Astrocyte of the spinal cord (primary cell): ENCODE measurements at regions not wholly inside any gene's neighbourhood (a gene's known extent, or its start where the extent isn't known, plus 50 kb on each side); places are given as distances from the start of the nearest gene placed in this dataset.
A peak's percentile ranks its signal among the peaks of the same experiment; 100 is the strongest.

Experiments used
- DNase-seq: peaks from one replicate; pipeline ENCODE4 v3.0.0; 2011; ENCODE audit warnings: low read depth, low spot score
- H3K4me3 ChIP-seq: 2 replicates; pipeline ENCODE4 v1.5.1; 2011; ENCODE audit warnings: low read depth, mild to moderate bottlenecking, low read length, moderate library complexity
- CTCF ChIP-seq: IDR thresholded peaks from 2 replicates; pipeline ENCODE4 v1.5.1; 2012; ENCODE audit warnings: low read depth, mild to moderate bottlenecking, low read length, inconsistent platforms
- in situ Hi-C: cut with HindIII; loops from 2 replicates; pipeline ENCODE4 v1.10.0; 2017; ENCODE audit warnings: low sequenced_read_pairs

- no peak for DNase-seq
- TF ChIP-seq CTCF, result no peak
- no peak overlapping the region for H3K4me3 ChIP-seq
- in situ Hi-C loops, result no loop called here
Measured at GRCh38 chr5:13569090-13569715, 375.3 kb downstream of the DNAH5 start.

DNA sequence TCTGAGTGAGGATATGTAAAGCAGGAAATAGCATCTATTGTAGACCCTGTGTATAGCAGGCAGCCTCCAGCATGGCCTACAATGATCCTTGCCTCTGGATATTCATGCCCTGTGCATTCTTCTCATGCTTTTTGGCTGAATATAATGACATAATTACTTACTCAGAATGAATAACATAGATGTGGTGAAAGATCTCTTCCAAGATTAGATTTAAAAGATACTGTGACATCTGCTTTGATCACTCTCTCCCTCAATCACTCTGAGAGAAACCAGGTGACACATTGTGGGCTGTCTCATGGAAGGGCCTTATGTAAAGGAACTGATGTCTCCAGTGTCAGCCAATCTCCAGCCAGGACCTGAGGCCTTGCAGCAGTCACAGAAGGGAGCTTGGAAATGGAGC lies 376.7 kb downstream of the DNAH5 start:
- no peak for TF ChIP-seq CTCF
- in situ Hi-C loops, result no loop called here
- H3K4me3 ChIP-seq, result no peak overlapping the region
- peak; percentile 59 for DNase-seq

DNA sequence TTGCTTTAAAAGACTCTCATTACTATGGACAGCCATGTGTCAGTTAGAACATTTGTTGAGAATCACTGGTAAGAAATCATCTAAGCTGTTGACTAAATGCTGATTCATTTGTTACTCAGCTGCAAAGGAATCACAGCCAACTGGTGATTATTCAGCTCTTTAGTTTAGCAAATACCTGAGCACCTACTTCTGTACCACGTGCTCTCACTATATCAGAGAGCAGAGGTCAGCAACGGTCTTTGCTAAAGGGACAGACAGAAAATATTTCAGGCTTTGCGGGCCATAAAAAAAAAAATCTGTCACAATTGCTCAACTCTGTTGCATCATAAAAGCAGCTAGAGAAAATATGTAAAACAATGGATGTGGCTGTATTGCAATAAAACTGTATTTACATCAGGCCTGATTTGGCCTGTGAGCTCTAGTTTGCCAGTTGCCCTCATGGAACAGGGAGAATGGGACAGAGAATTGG lies 377.6 kb downstream of the DNAH5 start:
- DNase-seq, result peak; percentile 58
- H3K4me3 ChIP-seq, result no peak overlapping the region
- TF ChIP-seq CTCF, result no peak
- in situ Hi-C loops, result no loop called here

DNA sequence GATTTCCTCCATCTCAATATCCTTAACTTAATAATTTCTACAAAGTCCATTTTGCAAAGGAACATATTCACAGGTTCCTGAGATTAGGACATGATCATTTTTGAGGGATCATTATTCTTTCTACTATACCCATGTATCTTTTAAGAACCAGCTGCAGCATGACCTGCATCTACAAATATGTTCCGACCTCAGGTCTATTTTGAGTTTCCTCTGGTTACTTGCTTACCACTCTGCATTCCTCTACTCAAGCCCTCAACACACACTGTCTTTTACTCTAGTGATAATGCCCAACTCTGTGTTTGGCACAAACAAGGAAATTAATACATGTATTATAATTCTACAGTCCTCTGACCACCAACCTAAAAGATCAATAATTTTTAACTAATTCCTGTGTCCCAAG lies 386.1 kb downstream of the DNAH5 start:
- no peak for TF ChIP-seq CTCF
- in situ Hi-C loops, result no loop called here
- H3K4me3 ChIP-seq, result no peak overlapping the region
- DNase-seq, result peak; percentile 4

DNA sequence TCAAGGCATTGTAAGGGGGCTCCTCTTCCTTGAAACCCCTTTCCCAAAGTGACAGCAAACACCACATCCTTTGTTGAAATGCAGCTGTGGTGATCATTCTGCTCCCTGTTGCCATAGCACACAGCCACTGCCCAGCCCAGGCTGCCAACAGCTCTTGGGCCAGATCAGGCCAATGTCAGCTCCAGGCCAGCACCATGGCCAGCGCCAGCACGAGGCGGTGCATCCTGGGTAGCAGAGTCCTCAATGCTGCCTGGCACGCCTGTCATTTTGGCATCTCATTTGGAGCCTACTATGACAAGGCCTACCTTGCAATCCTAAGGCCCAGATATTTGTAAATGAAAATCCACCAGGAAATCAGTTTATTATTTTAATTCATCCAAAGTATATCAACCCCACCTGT lies 390.6 kb downstream of the DNAH5 start:
- TF ChIP-seq CTCF, result no peak
- DNase-seq, result peak; percentile 26
- no peak overlapping the region for H3K4me3 ChIP-seq
- in situ Hi-C loops, result no loop called here

- TF ChIP-seq CTCF, result no peak
- H3K4me3 ChIP-seq, result no peak overlapping the region
- in situ Hi-C loops, result no loop called here
- DNase-seq, result no peak
Measured at GRCh38 chr5:13552361-13552760, 392.1 kb downstream of the DNAH5 start.
